KBM-7 (cell line): ENCODE measurements at regions not wholly inside any gene's neighbourhood (a gene's known extent, or its start where the extent isn't known, plus 50 kb on each side); places are given as distances from the start of the nearest gene placed in this dataset.
"Not testable (repeated sequence)": the region's sequence is repeated elsewhere in the genome, so short reads cannot be mapped to it uniquely, and the experiment has no call there.

Experiments
- DNase-seq: peaks from one replicate; pipeline ENCODE4 v3.0.0-alpha.2; 2015
- in situ Hi-C: fragments of 300-500 bp; cut with MboI; formaldehyde crosslinking; loops from 2 replicates; pipeline ENCODE4 v1.14.3; 2020; ENCODE audit warnings: low sequenced_read_pairs, low pct_unique_long_range_greater_than_20kb, mixed read lengths

GRCh38 chr1:99482286-99482685, 163.6 kb upstream of the PALMD start:
- in situ Hi-C loops, result no loop called here
- no peak for DNase-seq

- in situ Hi-C loops, result no loop called here
Measured at GRCh38 chr1:99482750-99483149, 163.2 kb upstream of the PALMD start.

GRCh38 chr1:99490031-99490430, 155.9 kb upstream of the PALMD start:
- no peak for DNase-seq
- in situ Hi-C loops, result no loop called here

More at GRCh38 chr1:99482750-99483149, 163.2 kb upstream of the PALMD start:
- no peak for DNase-seq

- in situ Hi-C loops, result no loop called here
- DNase-seq, result no peak
Measured at GRCh38 chr1:99496067-99496466, 149.8 kb upstream of the PALMD start.

GRCh38 chr1:99497690-99498089, 148.2 kb upstream of the PALMD start:
- in situ Hi-C loops, result no loop called here
- no peak for DNase-seq

- in situ Hi-C loops, result no loop called here
Measured at GRCh38 chr1:99500541-99500940, 145.4 kb upstream of the PALMD start.

GRCh38 chr1:99501871-99502270, 144.0 kb upstream of the PALMD start:
- DNase-seq, result no peak
- in situ Hi-C loops, result no loop called here

More at GRCh38 chr1:99500541-99500940, 145.4 kb upstream of the PALMD start:
- no peak for DNase-seq

GRCh38 chr1:99502400-99502799, 143.5 kb upstream of the PALMD start:
- in situ Hi-C loops, result no loop called here
- DNase-seq, result no peak

- in situ Hi-C loops, result no loop called here
- no peak for DNase-seq
Measured at GRCh38 chr1:99503276-99503747, 142.6 kb upstream of the PALMD start.

GRCh38 chr1:99504287-99504686, 141.6 kb upstream of the PALMD start:
- DNase-seq, result no peak
- in situ Hi-C loops, result no loop called here

- in situ Hi-C loops, result no loop called here
- DNase-seq, result no peak
Measured at GRCh38 chr1:99506631-99507030, 139.3 kb upstream of the PALMD start.

GRCh38 chr1:99507446-99507845, 138.5 kb upstream of the PALMD start:
- DNase-seq, in situ Hi-C loops: not testable (repeated sequence)

- no peak for DNase-seq
- in situ Hi-C loops, result no loop called here
Measured at GRCh38 chr1:99507906-99508732, 137.8 kb upstream of the PALMD start.

GRCh38 chr1:99508733-99509445, 137.0 kb upstream of the PALMD start:
- DNase-seq, in situ Hi-C loops: not testable (repeated sequence)

- DNase-seq, in situ Hi-C loops: not testable (repeated sequence)
Measured at GRCh38 chr1:99514823-99515552, 130.9 kb upstream of the PALMD start.

GRCh38 chr1:99516141-99516540, 129.8 kb upstream of the PALMD start:
- DNase-seq, result no peak
- in situ Hi-C loops, result no loop called here

- DNase-seq, result no peak
- in situ Hi-C loops, result no loop called here
Measured at GRCh38 chr1:99520121-99520520, 125.8 kb upstream of the PALMD start.

- no peak for DNase-seq
- in situ Hi-C loops, result no loop called here
Measured at GRCh38 chr1:99525331-99525730, 120.6 kb upstream of the PALMD start.

GRCh38 chr1:99527078-99527477, 118.8 kb upstream of the PALMD start:
- peak; percentile 4 for DNase-seq
- in situ Hi-C loops, result no loop called here

- DNase-seq, result no peak
- in situ Hi-C loops, result no loop called here
Measured at GRCh38 chr1:99527545-99527944, 118.4 kb upstream of the PALMD start.
